PC-3 (cell line): ENCODE measurements at regions not wholly inside any gene's neighbourhood (a gene's known extent, or its start where the extent isn't known, plus 50 kb on each side); places are given as distances from the start of the nearest gene placed in this dataset.

Source experiments
- ATAC-seq: fragments of 200-7000 bp; cut with Tn5 transposase; 2 replicates; pipeline ENCODE4 v1.9.1; 2020; ENCODE audit warnings: mild to moderate bottlenecking, moderate library complexity
- BruUV-seq: library from RNA; stranded (reverse); fragments of 400-500 nt; replicated peaks from 2 replicates; lab custom pipeline; 2021; lab: Mats Ljungman, UMichigan
- CTCF ChIA-PET: fragments of 300-600 bp; sonication (Branson Sonifier 250); formaldehyde crosslinking; loops from one replicate; lab custom pipeline; 2022; ENCODE audit warnings: antibody characterized with exemption; lab: Charles Lee
- POLR2A ChIA-PET: fragments of 300-600 bp; sonication (Branson Sonifier 250); formaldehyde crosslinking; loops from one replicate; lab custom pipeline; 2022; ENCODE audit warnings: antibody characterized with exemption; ENCODE audit not compliant: unreplicated experiment; lab: Charles Lee
- DNase-seq: peaks from one replicate; pipeline ENCODE4 v3.0.0-alpha.2; 2015
- H2AFZ ChIP-seq: fragments of 300-600 bp; sonication (generic); 2 replicates; pipeline ENCODE4 v1.6.0; 2016; ENCODE audit warnings: antibody characterized with exemption, low read length
- H3F3A ChIP-seq: fragments of 300-600 bp; sonication (generic); one replicate; pipeline ENCODE4 v1.6.0; 2017; ENCODE audit warnings: antibody characterized with exemption, low read length, control low read depth, mild to moderate bottlenecking; ENCODE audit not compliant: unreplicated experiment
- H3K27ac ChIP-seq: fragments of 300-600 bp; sonication (generic); 2 replicates; pipeline ENCODE4 v1.5.1; 2016; ENCODE audit warnings: mild to moderate bottlenecking, low read length
- H3K27me3 ChIP-seq: fragments of 300-600 bp; sonication (generic); 2 replicates; pipeline ENCODE4 v1.6.1; 2016; ENCODE audit warnings: low read length, mixed read lengths
- H3K36me3 ChIP-seq: fragments of 300-600 bp; sonication (generic); 2 replicates; pipeline ENCODE4 v1.6.1; 2016; ENCODE audit warnings: low read depth, mixed run types, low read length, mixed read lengths
- H3K4me1 ChIP-seq: fragments of 300-600 bp; sonication (generic); 2 replicates; pipeline ENCODE4 v1.5.1; 2016; ENCODE audit warnings: low read length; ENCODE audit not compliant: insufficient read depth
- H3K4me2 ChIP-seq: fragments of 300-600 bp; sonication (generic); 2 replicates; pipeline ENCODE4 v1.6.0; 2016; ENCODE audit warnings: low read length
- H3K4me3 ChIP-seq: fragments of 300-600 bp; sonication (generic); 2 replicates; pipeline ENCODE4 v1.5.1; 2016; ENCODE audit warnings: mild to moderate bottlenecking, low read length, mixed read lengths
- H3K79me2 ChIP-seq: fragments of 300-600 bp; sonication (generic); 2 replicates; pipeline ENCODE4 v1.6.1; 2017; ENCODE audit warnings: low read length, mixed read lengths
- H3K9ac ChIP-seq: fragments of 300-600 bp; sonication (generic); 2 replicates; pipeline ENCODE4 v1.6.0; 2016; ENCODE audit warnings: mild to moderate bottlenecking, low read length
- H3K9me2 ChIP-seq: fragments of 300-600 bp; sonication (generic); replicated peaks from 2 replicates; pipeline ENCODE4 v1.6.1; 2016; ENCODE audit warnings: mixed run types, low read length, mixed read lengths
- H3K9me3 ChIP-seq: fragments of 300-600 bp; sonication (generic); 2 replicates; pipeline ENCODE4 v1.6.1; 2016; ENCODE audit warnings: low read length, mixed read lengths
- H4K20me1 ChIP-seq: fragments of 300-600 bp; sonication (generic); 2 replicates; pipeline ENCODE4 v1.6.1; 2016; ENCODE audit warnings: low read length, mixed read lengths
- CTCF ChIP-seq: fragments of 300-600 bp; sonication (generic); conservative IDR thresholded peaks from 2 replicates; pipeline ENCODE4 v1.5.1; 2017; ENCODE audit warnings: antibody characterized with exemption, low read depth, mild to moderate bottlenecking, low read length
- EZH2 ChIP-seq: fragments of 300-600 bp; sonication (generic); IDR thresholded peaks from one replicate; pipeline ENCODE4 v1.6.1; 2017; ENCODE audit warnings: antibody characterized with exemption, mild to moderate bottlenecking, low read length; ENCODE audit not compliant: unreplicated experiment
- EZH2phosphoT487 ChIP-seq: fragments of 300-600 bp; sonication (generic); IDR thresholded peaks from 2 replicates; pipeline ENCODE4 v1.6.1; 2018; ENCODE audit warnings: mild to moderate bottlenecking, antibody characterized with exemption, low read length, borderline replicate concordance
- intact Hi-C: fragments of 100-400 bp; cut with micrococcal nuclease; formaldehyde crosslinking; loops from 2 replicates; pipeline ENCODE4 v1.9.0; 2023

GRCh38 chr19:31214086-31214485 is 135.2 kb downstream of the TSHZ3 start:
- TF ChIP-seq CTCF = no peak
- TF ChIP-seq EZH2phosphoT487 = no peak
- no peak for TF ChIP-seq EZH2
- H4K20me1 ChIP-seq = no peaks in the 10 kb centered on the region
- no peak overlapping the region for H3K4me3 ChIP-seq
- H3K9ac ChIP-seq = peak overlapping the region; percentile 51
- POLR2A ChIA-PET = no interaction called here
- H3K9me2 ChIP-seq = no peaks in the 10 kb centered on the region
- BruUV-seq = no TSS peak
- ATAC-seq = peak; percentile 42
- intact Hi-C loops = no loop called here
- CTCF ChIA-PET = no interaction called here
- H3K4me2 ChIP-seq = 0 out of 2 replicates have a peak overlapping the region, but pooled peaks have one; percentile 37
- H2AFZ ChIP-seq = no peak overlapping the region
- no peaks in the 10 kb centered on the region for H3F3A ChIP-seq
- DNase-seq = peak; percentile 80
- no peaks in the 10 kb centered on the region for H3K36me3 ChIP-seq
- H3K27me3 ChIP-seq = no peaks in the 10 kb centered on the region
- H3K4me1 ChIP-seq = peaks cover 5% of the 10 kb centered on the region; the same call in 1 of the 2 replicates
- H3K9me3 ChIP-seq = no peaks in the 10 kb centered on the region
- H3K27ac ChIP-seq = peak overlapping the region; percentile 87
- H3K79me2 ChIP-seq = no peaks in the 10 kb centered on the region

GRCh38 chr19:31211088-31211487 is 138.1 kb downstream of the TSHZ3 start:
- no peaks in the 10 kb centered on the region for H3F3A ChIP-seq
- intact Hi-C loops = no loop called here
- BruUV-seq = no TSS peak
- POLR2A ChIA-PET = no interaction called here
- ATAC-seq (no peak), DNase-seq (no peak)
- H3K4me2 ChIP-seq = no peak overlapping the region
- CTCF ChIA-PET = no interaction called here
- no peaks in the 10 kb centered on the region for H3K27me3 ChIP-seq
- no peak overlapping the region for H3K9ac ChIP-seq
- H3K27ac ChIP-seq = no peak overlapping the region
- no peaks in the 10 kb centered on the region for H3K9me2 ChIP-seq
- no peaks in the 10 kb centered on the region for H3K79me2 ChIP-seq
- TF ChIP-seq EZH2phosphoT487 = no peak
- no peak for TF ChIP-seq EZH2
- TF ChIP-seq CTCF = no peak
- no peak overlapping the region for H3K4me3 ChIP-seq
- no peaks in the 10 kb centered on the region for H4K20me1 ChIP-seq
- peaks cover 5% of the 10 kb centered on the region; the same call in 1 of the 2 replicates for H3K4me1 ChIP-seq
- no peaks in the 10 kb centered on the region for H3K9me3 ChIP-seq
- H3K36me3 ChIP-seq = no peaks in the 10 kb centered on the region
- H2AFZ ChIP-seq = no peak overlapping the region

GRCh38 chr19:31205887-31206518 is 143.2 kb downstream of the TSHZ3 start:
- BruUV-seq = no TSS peak
- H3F3A ChIP-seq = no peaks in the 10 kb centered on the region
- H3K9me2 ChIP-seq = no peaks in the 10 kb centered on the region
- CTCF ChIA-PET = no interaction called here
- H3K79me2 ChIP-seq = no peaks in the 10 kb centered on the region
- no peaks in the 10 kb centered on the region for H3K4me1 ChIP-seq
- POLR2A ChIA-PET = no interaction called here
- DNase-seq = no peak
- H3K4me2 ChIP-seq = no peak overlapping the region
- no peak for TF ChIP-seq CTCF
- no peak for TF ChIP-seq EZH2phosphoT487
- no peak for TF ChIP-seq EZH2
- intact Hi-C loops = no loop called here
- ATAC-seq = no peak
- no peaks in the 10 kb centered on the region for H3K9me3 ChIP-seq
- no peak overlapping the region for H3K4me3 ChIP-seq
- no peaks in the 10 kb centered on the region for H3K27me3 ChIP-seq
- no peaks in the 10 kb centered on the region for H4K20me1 ChIP-seq
- H3K27ac ChIP-seq = no peak overlapping the region
- H2AFZ ChIP-seq = no peak overlapping the region
- H3K36me3 ChIP-seq = no peaks in the 10 kb centered on the region
- no peak overlapping the region for H3K9ac ChIP-seq
